CD4-positive, alpha-beta T cell (primary cell): ENCODE measurements at regions not wholly inside any gene's neighbourhood (a gene's known extent, or its start where the extent isn't known, plus 50 kb on each side); places are given as distances from the start of the nearest gene placed in this dataset.

ENCODE experiments used
- ATAC-seq: fragments of 200-7000 bp; cut with Tn5 transposase; one replicate; pipeline ENCODE4 v1.10.0; 2022; ENCODE audit warnings: mild to moderate bottlenecking; ENCODE audit not compliant: poor library complexity
- CTCF ChIA-PET: fragments of 350-600 bp; sonication (Branson Sonifier 250); formaldehyde crosslinking; loops from one replicate; lab custom pipeline; 2021; ENCODE audit warnings: antibody characterized with exemption, inconsistent platforms; lab: Charles Lee
- POLR2A ChIA-PET: fragments of 350-600 bp; sonication (Branson Sonifier 250); formaldehyde crosslinking; loops from one replicate; lab custom pipeline; 2021; ENCODE audit warnings: antibody characterized with exemption, inconsistent platforms; lab: Charles Lee
- DNase-seq, 14 experiments: peaks; one replicate each; pipeline ENCODE4 v3.0.0-alpha.2; 2013 to 2020; ENCODE audit warnings: mixed read lengths in 2 of 14
- H3K27ac ChIP-seq, 2 donors: one replicate each; pipeline versions ENCODE4 v1.5.1 to v1.7.0; 2013; ENCODE audit warnings: low read length in 2 of 2, low read depth in 1 of 2, mild to moderate bottlenecking in 1 of 2
- H3K27me3 ChIP-seq, 2 experiments: 1 replicate in 1 of 2; 2 replicates in 1 of 2; pipeline versions ENCODE4 v1.6.1 to v1.7.0; 2013; ENCODE audit warnings: low read length in 2 of 2, control low read depth in 1 of 2, mild to moderate bottlenecking in 1 of 2, moderate library complexity in 1 of 2; ENCODE audit not compliant: insufficient read depth in 2 of 2, control insufficient read depth in 1 of 2
- H3K36me3 ChIP-seq: one replicate; pipeline ENCODE4 v1.6.1; 2013; ENCODE audit warnings: low read length, control low read depth; ENCODE audit not compliant: insufficient read depth
- H3K4me1 ChIP-seq: one replicate; pipeline ENCODE4 v1.6.1; 2013; ENCODE audit warnings: low read length, control low read depth; ENCODE audit not compliant: insufficient read depth
- H3K4me3 ChIP-seq: one replicate; pipeline ENCODE4 v1.5.1; 2013; ENCODE audit warnings: mild to moderate bottlenecking, low read length, moderate library complexity
- H3K9me3 ChIP-seq, 2 experiments: 1 replicate in 1 of 2; 2 replicates in 1 of 2; pipeline versions ENCODE4 v1.6.1 to v1.7.0; 2013; ENCODE audit warnings: low read length in 2 of 2, mild to moderate bottlenecking in 2 of 2, control low read depth in 1 of 2, moderate library complexity in 1 of 2; ENCODE audit not compliant: control insufficient read depth in 1 of 2, insufficient read depth in 1 of 2
- H3K27ac Mint-ChIP-seq: one replicate; pipeline ENCODE4 v1.8.0; 2020; ENCODE audit warnings: mixed read lengths
- H3K27me3 Mint-ChIP-seq: one replicate; pipeline ENCODE4 v1.8.0; 2021; ENCODE audit warnings: mixed read lengths
- H3K36me3 Mint-ChIP-seq: one replicate; pipeline ENCODE4 v1.8.0; 2021; ENCODE audit warnings: low read depth, mixed read lengths
- H3K4me1 Mint-ChIP-seq: one replicate; pipeline ENCODE4 v1.8.0; 2021; ENCODE audit warnings: low read depth, mixed read lengths
- H3K4me3 Mint-ChIP-seq: one replicate; pipeline ENCODE4 v1.8.0; 2020; ENCODE audit warnings: mild to moderate bottlenecking, mixed read lengths
- H3K9me3 Mint-ChIP-seq: one replicate; pipeline ENCODE4 v1.8.0; 2020; ENCODE audit warnings: mixed read lengths
- intact Hi-C, 2 experiments: fragments of 100-400 bp; cut with DNase I in 1 of 2; cut with micrococcal nuclease in 1 of 2; formaldehyde crosslinking; loops; one replicate each; pipeline versions ENCODE4 v1.15.1 to v1.9.0; 2023 to 2025; cut with DNase I, micrococcal nuclease
- TF ChIP-seq, protein P1 (sequence below): fragments of 200-600 bp; IDR thresholded peaks from one replicate; pipeline ENCODE4 v1.8.0; 2022; ENCODE audit warnings: antibody characterized with exemption, mild to moderate bottlenecking

DNA sequence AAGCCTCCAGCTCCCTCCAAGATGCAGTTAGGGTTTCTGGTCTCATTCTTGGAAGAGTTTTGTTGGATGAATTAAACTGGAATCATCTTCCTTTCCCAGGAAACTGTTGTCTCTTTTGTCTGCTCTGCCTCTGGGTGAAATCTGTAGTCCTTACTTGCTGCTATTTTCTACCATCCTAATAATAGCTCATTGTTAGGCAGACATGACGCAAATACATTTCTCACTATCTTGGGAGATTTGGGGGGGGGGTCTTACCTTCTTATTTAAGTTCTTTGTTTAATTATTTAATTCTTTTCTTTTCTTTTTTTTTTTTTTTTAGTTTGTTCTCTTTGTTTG lies 85.4 kb upstream of the DUSP10 start:
- H3K4me1 ChIP-seq = peaks cover 17% of the 10 kb centered on the region
- H3K27me3 Mint-ChIP-seq = no peaks in the 10 kb centered on the region
- DNase-seq = no peak
- no peaks in the 10 kb centered on the region for H3K9me3 ChIP-seq
- ChIA-PET POLR2A (no interaction called here), CTCF (interaction anchor here (0.6 to 0.8 kb wide), 2 partner anchors 12 to 149 kb away, joined by 3 read pairs; no protein-coding TSS in a partner anchor)
- no peak overlapping the region for H3K4me3 Mint-ChIP-seq
- no peak for ATAC-seq
- H3K4me3 ChIP-seq = no peak overlapping the region
- H3K27ac ChIP-seq = no peak overlapping the region
- H3K36me3 ChIP-seq = no peaks in the 10 kb centered on the region
- no peaks in the 10 kb centered on the region for H3K27me3 ChIP-seq
- H3K27ac Mint-ChIP-seq = no peak overlapping the region
- no peaks in the 10 kb centered on the region for H3K36me3 Mint-ChIP-seq
- intact Hi-C loops = no loop called here
- peaks cover 40% of the 10 kb centered on the region for H3K4me1 Mint-ChIP-seq
- TF ChIP-seq, protein P1, sequence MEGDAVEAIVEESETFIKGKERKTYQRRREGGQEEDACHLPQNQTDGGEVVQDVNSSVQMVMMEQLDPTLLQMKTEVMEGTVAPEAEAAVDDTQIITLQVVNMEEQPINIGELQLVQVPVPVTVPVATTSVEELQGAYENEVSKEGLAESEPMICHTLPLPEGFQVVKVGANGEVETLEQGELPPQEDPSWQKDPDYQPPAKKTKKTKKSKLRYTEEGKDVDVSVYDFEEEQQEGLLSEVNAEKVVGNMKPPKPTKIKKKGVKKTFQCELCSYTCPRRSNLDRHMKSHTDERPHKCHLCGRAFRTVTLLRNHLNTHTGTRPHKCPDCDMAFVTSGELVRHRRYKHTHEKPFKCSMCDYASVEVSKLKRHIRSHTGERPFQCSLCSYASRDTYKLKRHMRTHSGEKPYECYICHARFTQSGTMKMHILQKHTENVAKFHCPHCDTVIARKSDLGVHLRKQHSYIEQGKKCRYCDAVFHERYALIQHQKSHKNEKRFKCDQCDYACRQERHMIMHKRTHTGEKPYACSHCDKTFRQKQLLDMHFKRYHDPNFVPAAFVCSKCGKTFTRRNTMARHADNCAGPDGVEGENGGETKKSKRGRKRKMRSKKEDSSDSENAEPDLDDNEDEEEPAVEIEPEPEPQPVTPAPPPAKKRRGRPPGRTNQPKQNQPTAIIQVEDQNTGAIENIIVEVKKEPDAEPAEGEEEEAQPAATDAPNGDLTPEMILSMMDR = no peak
- H3K9me3 Mint-ChIP-seq = no peaks in the 10 kb centered on the region

DNA sequence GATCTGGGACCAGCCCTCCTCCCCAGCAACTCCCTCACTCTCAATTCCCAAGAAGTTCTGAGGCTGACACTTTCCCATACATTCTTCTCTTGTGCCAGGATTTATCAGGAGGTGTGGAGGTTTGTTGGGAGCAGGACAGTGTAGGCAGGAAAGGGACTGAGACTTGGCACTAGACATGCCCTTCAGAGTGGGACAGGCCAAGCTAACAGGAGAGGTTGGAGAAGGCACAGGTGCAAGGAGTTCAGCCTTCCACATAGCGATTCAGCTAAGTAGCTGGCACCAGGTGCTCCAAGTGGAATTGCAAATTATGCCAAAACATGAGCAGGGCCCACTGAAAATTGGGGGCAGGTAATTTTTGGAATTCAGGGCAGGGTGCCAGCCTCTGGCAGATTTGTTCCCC lies 83.0 kb upstream of the DUSP10 start:
- TF ChIP-seq, protein P1 = no peak
- ChIA-PET POLR2A (no interaction called here), CTCF (no interaction called here)
- ATAC-seq = no peak
- Mint-ChIP-seq H3K4me1 (peaks cover 37% of the 10 kb centered on the region), H3K4me3 (no peak overlapping the region), H3K27me3 (no peaks in the 10 kb centered on the region), H3K36me3 (no peaks in the 10 kb centered on the region), H3K27ac (no peak overlapping the region), H3K9me3 (no peaks in the 10 kb centered on the region)
- no peak for DNase-seq
- H3K4me3 ChIP-seq = no peak overlapping the region
- H3K27ac ChIP-seq = no peak overlapping the region
- H3K27me3 ChIP-seq = no peaks in the 10 kb centered on the region
- no peaks in the 10 kb centered on the region for H3K9me3 ChIP-seq
- intact Hi-C loops = no loop called here
- H3K4me1 ChIP-seq = peaks cover 9% of the 10 kb centered on the region
- H3K36me3 ChIP-seq = no peaks in the 10 kb centered on the region

DNA sequence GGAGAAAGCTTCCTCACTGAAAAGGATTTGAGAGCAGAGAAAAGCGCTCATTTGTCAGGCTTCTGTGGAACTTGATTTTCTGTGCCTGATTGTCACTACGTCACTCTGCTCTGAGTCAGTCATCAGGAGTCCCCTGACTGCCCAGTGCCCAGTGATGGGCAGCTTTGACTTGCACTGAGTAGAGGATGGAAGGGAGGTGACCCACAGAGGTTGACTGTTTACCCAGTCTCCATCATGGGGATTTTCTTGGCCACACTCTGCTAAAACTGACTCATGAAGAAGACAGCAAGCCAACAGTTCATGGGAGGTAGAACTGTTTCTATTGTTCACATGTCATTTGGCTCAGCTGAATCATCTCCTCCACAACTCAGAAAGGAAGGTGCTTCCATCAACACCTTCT lies 82.1 kb upstream of the DUSP10 start:
- Histone ChIP-seq H3K27ac (no peak overlapping the region), H3K9me3 (no peaks in the 10 kb centered on the region), H3K4me1 (peaks cover 8% of the 10 kb centered on the region), H3K27me3 (no peaks in the 10 kb centered on the region), H3K36me3 (no peaks in the 10 kb centered on the region), H3K4me3 (no peak overlapping the region)
- Mint-ChIP-seq H3K36me3 (no peaks in the 10 kb centered on the region), H3K4me1 (peaks cover 28% of the 10 kb centered on the region), H3K9me3 (no peaks in the 10 kb centered on the region), H3K27ac (no peak overlapping the region), H3K27me3 (no peaks in the 10 kb centered on the region), H3K4me3 (no peak overlapping the region)
- POLR2A ChIA-PET = no interaction called here
- CTCF ChIA-PET = interaction anchor here (1.0 kb wide), 1 partner anchor 11 kb away, joined by 3 read pairs; no protein-coding TSS in a partner anchor
- DNase-seq (no peak), ATAC-seq (no peak)
- TF ChIP-seq, protein P1 = no peak
- intact Hi-C loops = no loop called here
